Loucy (cell line): ENCODE measurements at regions not wholly inside any gene's neighbourhood (a gene's known extent, or its start where the extent isn't known, plus 50 kb on each side); places are given as distances from the start of the nearest gene placed in this dataset.

ENCODE experiments used
- CTCF ChIP-seq: fragments of 200-600 bp; sonication (generic); conservative IDR thresholded peaks from 2 replicates; pipeline ENCODE4 v1.5.1; 2014; ENCODE audit warnings: mild to moderate bottlenecking, antibody characterized with exemption, low read length
- EZH2phosphoT487 ChIP-seq: fragments of 200-600 bp; IDR thresholded peaks from 2 replicates; pipeline ENCODE4 v1.6.1; 2018; ENCODE audit warnings: antibody characterized with exemption, mild to moderate bottlenecking, moderate library complexity, borderline replicate concordance

- no peak for TF ChIP-seq CTCF
- no peak for TF ChIP-seq EZH2phosphoT487
Observed at GRCh38 chr5:121152411-121152810, 688.3 kb downstream of the PRR16 start.
